GM19438 (cell line): ENCODE measurements at regions not wholly inside any gene's neighbourhood (a gene's known extent, or its start where the extent isn't known, plus 50 kb on each side); places are given as distances from the start of the nearest gene placed in this dataset.
"Not testable (repeated sequence)": the region's sequence is repeated elsewhere in the genome, so short reads cannot be mapped to it uniquely, and the experiment has no call there.

Source experiments
- ATAC-seq: cut with Tn5 transposase; IDR thresholded peaks from one replicate; pipeline ENCODE4 v1.9.1; 2021; ENCODE audit warnings: low read depth; ENCODE audit not compliant: unreplicated experiment

DNA sequence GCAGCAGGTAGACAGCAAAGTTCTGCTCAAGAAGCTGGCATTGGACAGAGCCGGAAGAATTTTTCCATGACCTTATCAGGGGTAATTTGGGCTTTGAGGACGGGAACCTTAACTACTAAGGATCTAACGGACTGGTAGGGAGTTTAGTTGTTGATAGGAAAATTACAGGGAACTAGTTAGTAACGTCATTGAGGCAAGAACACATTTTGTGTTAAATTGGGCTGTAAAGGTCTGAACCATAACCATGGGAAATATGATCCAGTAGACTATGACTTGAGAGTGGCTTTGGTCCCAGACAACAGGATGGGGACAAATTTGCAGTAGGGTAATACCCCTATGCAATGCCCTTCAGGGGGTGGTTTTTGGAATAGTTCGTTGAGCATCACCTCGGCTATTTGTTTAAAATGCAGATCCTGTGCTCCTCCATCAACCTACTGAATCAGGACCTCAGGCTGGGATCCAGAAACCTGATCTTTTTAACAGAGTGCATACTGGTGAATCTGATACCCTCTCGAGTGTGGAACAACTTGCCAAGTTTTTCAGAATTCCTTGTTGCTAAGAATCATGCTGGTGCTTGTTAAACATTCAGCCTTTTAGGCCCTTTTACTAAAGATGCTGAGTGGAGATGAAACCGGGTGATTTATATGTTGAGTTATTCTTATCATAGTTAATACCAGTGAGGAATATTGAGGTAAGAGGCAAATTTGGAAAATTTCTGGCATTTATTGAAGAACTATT, 255.1 kb downstream of the MAP2K6 start:
- no peak for ATAC-seq

DNA sequence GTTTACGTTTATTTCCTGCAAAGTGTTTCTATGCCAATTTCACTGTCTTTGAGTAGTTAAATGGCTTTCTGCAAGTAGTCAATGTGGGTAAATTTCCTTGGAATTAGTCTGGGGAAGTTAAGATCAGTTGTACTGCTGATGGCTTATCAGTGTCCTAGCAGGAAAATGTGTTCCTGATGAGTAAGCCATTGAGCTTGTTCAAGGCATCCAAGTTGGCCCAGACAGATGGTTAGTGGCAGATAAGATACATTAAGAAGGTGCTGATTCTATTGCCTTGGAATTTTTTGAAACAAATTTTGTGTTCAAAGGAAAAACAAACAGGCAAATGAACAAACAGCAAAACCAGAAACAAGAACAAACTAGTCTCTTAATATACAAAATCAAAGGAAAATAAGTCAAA, 258.4 kb downstream of the MAP2K6 start:
- ATAC-seq: no peak

DNA sequence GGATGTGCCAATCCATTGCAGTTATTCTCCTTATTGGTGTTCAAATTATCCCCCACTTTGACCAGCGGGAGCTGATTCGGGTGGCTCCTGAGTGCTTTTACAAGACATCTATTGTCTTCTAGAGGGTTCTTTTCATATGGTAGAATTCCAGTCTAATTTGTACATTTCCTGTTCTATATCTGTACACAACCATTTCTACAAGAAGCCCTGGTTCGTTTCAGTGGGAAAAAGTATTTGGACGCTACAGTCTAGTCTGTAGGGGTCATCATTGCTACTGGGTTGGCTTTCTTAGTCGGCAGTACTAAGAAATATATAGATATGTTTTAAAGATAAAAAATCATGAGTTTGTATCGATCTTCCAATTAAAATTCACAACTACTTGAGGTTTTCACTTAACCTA, 262.6 kb downstream of the MAP2K6 start:
- ATAC-seq: no peak

- ATAC-seq: no peak
Measured at GRCh38 chr17:69678206-69678605, 263.7 kb downstream of the MAP2K6 start.

DNA sequence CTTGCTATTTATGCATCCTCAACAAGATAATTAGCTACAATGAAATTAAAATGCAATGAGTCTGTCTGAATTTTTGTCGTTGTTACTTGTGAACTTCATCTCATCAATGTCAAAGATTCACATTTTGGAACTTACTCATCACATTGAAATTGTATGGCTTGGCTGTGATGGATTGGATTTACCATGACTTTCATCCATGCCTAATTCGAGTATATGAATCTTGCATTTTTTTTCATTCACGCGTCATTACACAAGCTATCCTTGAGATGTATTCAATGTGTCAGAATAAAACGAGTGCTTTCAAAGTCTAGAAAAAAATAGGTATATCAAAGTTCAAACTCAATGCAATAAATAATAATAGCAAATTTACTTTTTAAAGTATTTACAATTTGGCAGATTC, 265.3 kb downstream of the MAP2K6 start:
- no peak for ATAC-seq

GRCh38 chr17:69684251-69684650, 269.8 kb downstream of the MAP2K6 start:
- ATAC-seq: no peak

GRCh38 chr17:69685150-69685549, 270.7 kb downstream of the MAP2K6 start:
- ATAC-seq: not testable (repeated sequence)

- ATAC-seq: no peak
Measured at GRCh38 chr17:69690531-69690930, 276.0 kb downstream of the MAP2K6 start.

GRCh38 chr17:69692171-69692570, 277.7 kb downstream of the MAP2K6 start:
- no peak for ATAC-seq

DNA sequence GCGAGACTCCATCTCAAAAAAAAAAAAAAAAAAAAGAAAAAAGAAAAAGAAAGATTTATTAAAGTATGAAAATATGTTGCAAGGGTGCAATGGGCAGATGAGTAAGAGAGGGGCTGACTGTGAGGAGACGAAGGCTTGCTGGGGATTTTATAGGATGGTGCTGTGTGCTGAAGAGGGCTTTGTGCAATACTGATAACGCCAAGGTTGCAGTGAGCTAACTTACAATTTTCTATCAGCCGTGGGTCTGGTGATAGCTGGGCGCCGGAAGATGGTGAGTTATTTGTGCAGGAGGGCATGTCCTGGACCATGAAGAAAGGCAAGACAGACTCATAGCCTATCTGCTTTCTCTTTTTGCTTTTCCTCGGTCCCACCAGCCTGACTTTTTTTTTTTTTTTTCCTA, 281.1 kb downstream of the MAP2K6 start:
- no peak for ATAC-seq

GRCh38 chr17:69696650-69697049, 282.2 kb downstream of the MAP2K6 start:
- no peak for ATAC-seq

DNA sequence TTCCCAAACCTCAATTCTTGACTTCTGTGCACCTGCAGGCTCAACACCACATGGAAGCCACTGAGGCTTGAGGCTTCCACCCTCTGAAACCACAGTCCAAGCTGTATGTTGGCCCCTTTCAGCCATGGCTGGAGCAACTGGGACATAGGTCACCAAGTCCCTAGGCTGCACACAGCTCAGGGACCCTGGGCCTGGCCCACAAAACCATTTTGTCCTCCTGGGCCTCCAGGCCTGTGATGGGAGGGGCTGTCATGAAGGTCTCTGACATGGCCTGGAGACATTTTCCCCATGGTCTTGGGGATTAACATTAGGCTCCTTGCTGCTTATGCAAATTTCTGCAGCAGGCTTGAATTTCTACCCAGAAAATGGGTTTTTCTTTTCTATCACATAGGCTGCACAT, 283.9 kb downstream of the MAP2K6 start:
- ATAC-seq: not testable (repeated sequence)

- no peak for ATAC-seq
Measured at GRCh38 chr17:69702078-69702477, 287.6 kb downstream of the MAP2K6 start.

GRCh38 chr17:69703751-69704150, 289.3 kb downstream of the MAP2K6 start:
- no peak for ATAC-seq

GRCh38 chr17:69704935-69705334, 290.4 kb downstream of the MAP2K6 start:
- ATAC-seq: no peak

DNA sequence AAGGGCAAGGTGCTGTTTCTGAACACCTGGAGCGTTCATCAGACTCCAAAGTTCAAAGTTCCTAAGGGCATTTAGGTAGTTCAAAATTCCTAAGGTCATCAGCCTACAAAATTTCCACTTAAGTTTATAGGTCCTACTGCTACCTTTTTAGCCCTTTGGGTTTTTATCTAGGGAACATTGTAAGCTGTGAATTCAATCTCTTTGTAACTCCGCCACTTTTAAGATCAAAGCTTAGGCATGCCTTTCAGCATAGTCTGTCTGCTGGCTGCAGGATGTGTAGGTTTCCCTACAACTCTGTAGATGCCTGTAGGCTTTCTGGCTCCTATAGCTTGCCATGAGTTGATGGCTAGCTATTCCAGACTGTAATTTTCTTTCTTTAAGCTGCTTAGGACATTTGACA, 291.6 kb downstream of the MAP2K6 start:
- no peak for ATAC-seq

DNA sequence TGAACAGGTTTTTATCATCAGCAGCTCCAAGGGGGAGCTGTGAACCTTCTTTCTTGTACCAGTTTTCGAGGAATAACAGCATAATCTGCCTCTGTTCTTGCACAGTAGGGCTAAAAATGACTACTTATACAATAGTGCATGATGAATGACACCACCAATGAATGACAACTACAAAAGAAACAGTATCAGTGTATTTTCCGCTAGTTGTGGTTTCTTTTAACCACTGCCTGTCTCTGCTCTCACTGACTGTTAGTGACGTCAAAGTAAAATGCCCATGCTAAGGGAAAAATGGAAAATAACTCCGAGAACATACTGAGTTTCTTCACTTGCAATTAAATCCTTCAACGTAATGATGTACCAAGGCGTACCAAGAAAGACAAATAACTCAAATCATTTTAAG, 294.9 kb downstream of the MAP2K6 start:
- ATAC-seq: no peak

- ATAC-seq: no peak
Measured at GRCh38 chr17:69710926-69711325, 296.4 kb downstream of the MAP2K6 start.

GRCh38 chr17:69711541-69711940, 297.0 kb downstream of the MAP2K6 start:
- ATAC-seq: no peak

DNA sequence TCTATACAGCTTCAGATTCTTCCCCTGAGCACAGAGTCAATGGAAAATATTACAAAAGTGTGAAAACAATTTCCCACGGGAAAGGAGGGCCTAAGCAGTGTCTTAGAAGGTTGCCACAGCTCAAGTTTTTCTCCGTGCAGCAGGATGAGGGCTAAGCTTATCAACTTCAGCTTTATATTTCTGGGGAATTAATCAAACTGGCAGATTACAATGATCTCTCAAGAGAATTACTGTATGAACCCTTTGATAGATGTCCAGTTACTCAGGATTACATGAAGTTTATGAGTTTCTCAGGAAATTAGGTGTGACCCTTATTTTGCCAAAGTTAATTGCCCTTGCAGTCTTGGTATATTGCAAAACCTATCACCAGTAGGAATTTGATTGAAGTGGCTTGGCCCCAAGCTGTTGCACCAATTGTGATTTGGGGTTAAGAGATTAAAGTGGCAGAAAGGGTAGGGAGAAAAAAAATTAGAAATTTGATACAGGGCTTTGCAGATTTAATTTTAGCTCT, 298.4 kb downstream of the MAP2K6 start:
- ATAC-seq: no peak

DNA sequence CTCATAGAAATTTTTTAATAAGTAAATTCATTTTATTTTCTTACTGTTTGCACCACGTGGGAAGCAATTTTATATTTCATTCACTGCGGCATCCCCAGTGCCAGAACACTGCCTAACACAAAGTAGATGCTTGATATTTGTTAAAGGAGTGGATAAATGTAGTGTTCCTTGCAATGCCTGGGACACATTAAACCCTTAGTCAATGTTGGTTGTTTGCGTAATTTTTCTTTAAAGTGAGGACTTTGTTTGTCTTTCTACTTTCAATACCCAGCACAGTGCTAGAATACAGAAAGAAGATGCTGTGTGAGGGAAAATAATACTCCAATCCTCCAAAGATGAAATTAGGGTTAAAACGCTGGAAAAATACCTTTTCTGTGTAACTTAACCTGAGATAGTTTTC, 299.3 kb downstream of the MAP2K6 start:
- ATAC-seq: no peak

GRCh38 chr17:69714669-69715068, 300.2 kb downstream of the MAP2K6 start:
- ATAC-seq: no peak

GRCh38 chr17:69715656-69716055, 301.2 kb downstream of the MAP2K6 start:
- ATAC-seq: no peak
